SU-DHL-6 (cell line): ENCODE measurements at regions not wholly inside any gene's neighbourhood (a gene's known extent, or its start where the extent isn't known, plus 50 kb on each side); places are given as distances from the start of the nearest gene placed in this dataset.
A peak's percentile ranks its signal among the peaks of the same experiment; 100 is the strongest.
"Not testable (repeated sequence)": the region's sequence is repeated elsewhere in the genome, so short reads cannot be mapped to it uniquely, and the experiment has no call there.

Experiments
- H2AFZ ChIP-seq: fragments of 200-600 bp; sonication (generic); 2 replicates; pipeline ENCODE4 v1.6.1; 2014; ENCODE audit warnings: low read depth, mild to moderate bottlenecking, moderate library complexity, mixed read lengths, antibody characterized with exemption, low read length; ENCODE audit not compliant: severe bottlenecking
- H3F3A ChIP-seq: fragments of 200-600 bp; shearing (Covaris generic); 2 replicates; pipeline ENCODE4 v1.6.0; 2016; ENCODE audit warnings: antibody characterized with exemption, mild to moderate bottlenecking; ENCODE audit not compliant: insufficient read depth
- H3K27ac ChIP-seq: fragments of 200-600 bp; sonication (generic); 2 replicates; pipeline ENCODE4 v1.5.1; 2016; ENCODE audit warnings: low read depth, mild to moderate bottlenecking, low read length, moderate library complexity, mixed read lengths
- H3K27me3 ChIP-seq: fragments of 200-600 bp; sonication (generic), shearing (Covaris generic); 2 replicates; pipeline ENCODE4 v1.6.0; 2014; ENCODE audit warnings: mild to moderate bottlenecking, low read length
- H3K36me3 ChIP-seq: fragments of 200-600 bp; sonication (generic); 2 replicates; pipeline ENCODE4 v1.6.1; 2014; ENCODE audit warnings: mild to moderate bottlenecking, low read length, mixed read lengths
- H3K4me2 ChIP-seq: fragments of 300-600, 200-600 bp; shearing (Covaris generic), sonication (generic); 2 replicates; pipeline ENCODE4 v1.6.0; 2014; ENCODE audit warnings: low read length, low read depth, mild to moderate bottlenecking; ENCODE audit not compliant: poor library complexity, severe bottlenecking
- H3K4me3 ChIP-seq: fragments of 200-600 bp; sonication (generic); 2 replicates; pipeline ENCODE4 v1.5.1; 2014; ENCODE audit warnings: antibody characterized with exemption, low read length, mild to moderate bottlenecking, mixed read lengths; ENCODE audit not compliant: insufficient read depth, poor library complexity, severe bottlenecking
- H3K79me2 ChIP-seq: fragments of 200-600 bp; sonication (generic); 2 replicates; pipeline ENCODE4 v1.6.1; 2014; ENCODE audit warnings: mild to moderate bottlenecking, low read length, moderate library complexity; ENCODE audit not compliant: insufficient read depth
- H3K9ac ChIP-seq: fragments of 200-600 bp; sonication (generic); 2 replicates; pipeline ENCODE4 v1.7.0; 2014; ENCODE audit warnings: mild to moderate bottlenecking, low read length
- H3K9me2 ChIP-seq: fragments of 200-600 bp; sonication (generic); replicated peaks from 2 replicates; pipeline ENCODE4 v1.6.1; 2014; ENCODE audit warnings: low read length; ENCODE audit not compliant: insufficient read depth
- H3K9me3 ChIP-seq: fragments of 200-600 bp; sonication (generic); 2 replicates; pipeline ENCODE4 v1.6.1; 2014; ENCODE audit warnings: low read length, mixed read lengths; ENCODE audit not compliant: insufficient read depth
- H4K20me1 ChIP-seq: fragments of 200-600 bp; sonication (generic); 2 replicates; pipeline ENCODE4 v1.6.1; 2014; ENCODE audit warnings: low read depth, mild to moderate bottlenecking, antibody characterized with exemption, low read length, moderate library complexity, mixed read lengths
- EZH2phosphoT487 ChIP-seq: fragments of 200-600 bp; sonication (generic), shearing (Covaris generic); conservative IDR thresholded peaks from 2 replicates; pipeline ENCODE4 v1.6.1; 2018; ENCODE audit warnings: mild to moderate bottlenecking, antibody characterized with exemption, low read length, moderate library complexity, mixed read lengths
- TF ChIP-seq, protein P1 (sequence below): fragments of 200-600 bp; sonication (generic); IDR thresholded peaks from one replicate; pipeline ENCODE4 v1.5.1; 2017; ENCODE audit warnings: antibody characterized with exemption, mild to moderate bottlenecking, low read length, moderate library complexity; ENCODE audit not compliant: insufficient read depth, poor library complexity, severe bottlenecking

DNA sequence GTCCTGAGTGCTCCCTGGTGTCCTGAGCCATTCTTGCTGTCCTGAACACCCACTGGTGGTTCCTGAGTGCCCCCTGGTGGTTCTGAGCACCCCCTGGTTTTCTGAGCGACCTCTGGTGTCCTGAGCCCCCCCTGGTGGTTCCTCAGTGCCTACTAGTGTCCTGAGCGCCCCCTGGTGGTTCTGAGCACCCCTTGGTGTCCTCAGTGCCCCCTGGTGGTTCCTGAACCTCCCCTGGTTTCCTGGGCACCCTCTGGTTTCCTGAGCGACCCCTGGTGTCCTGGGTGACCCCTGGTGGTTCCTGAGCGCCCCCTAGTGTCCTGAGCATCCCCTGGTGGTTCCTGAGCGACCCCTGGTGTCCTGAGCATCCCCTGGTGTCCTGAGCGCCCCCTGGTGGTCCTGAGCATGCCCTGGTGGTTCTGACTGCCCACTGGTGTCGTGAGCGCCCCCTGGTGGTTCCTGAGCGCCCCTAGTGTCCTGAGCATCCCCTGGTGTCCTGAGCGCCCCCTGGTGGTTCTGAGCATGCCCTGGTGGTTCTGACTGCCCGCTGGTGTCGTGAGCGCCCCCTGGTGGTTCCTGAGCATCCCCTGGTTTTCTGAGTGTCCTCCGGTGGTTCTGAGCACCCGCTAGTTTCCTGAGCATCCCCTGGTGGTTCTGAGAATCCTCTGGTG lies 473.1 kb downstream of the TMEM121 start:
- no peaks in the 10 kb centered on the region for H3K36me3 ChIP-seq
- no peak overlapping the region for H3K4me2 ChIP-seq
- no peak overlapping the region for H3K4me3 ChIP-seq
- no peak overlapping the region for H2AFZ ChIP-seq
- no peaks in the 10 kb centered on the region for H3K9me3 ChIP-seq
- TF ChIP-seq EZH2phosphoT487, result no peak
- TF ChIP-seq, protein P1, sequence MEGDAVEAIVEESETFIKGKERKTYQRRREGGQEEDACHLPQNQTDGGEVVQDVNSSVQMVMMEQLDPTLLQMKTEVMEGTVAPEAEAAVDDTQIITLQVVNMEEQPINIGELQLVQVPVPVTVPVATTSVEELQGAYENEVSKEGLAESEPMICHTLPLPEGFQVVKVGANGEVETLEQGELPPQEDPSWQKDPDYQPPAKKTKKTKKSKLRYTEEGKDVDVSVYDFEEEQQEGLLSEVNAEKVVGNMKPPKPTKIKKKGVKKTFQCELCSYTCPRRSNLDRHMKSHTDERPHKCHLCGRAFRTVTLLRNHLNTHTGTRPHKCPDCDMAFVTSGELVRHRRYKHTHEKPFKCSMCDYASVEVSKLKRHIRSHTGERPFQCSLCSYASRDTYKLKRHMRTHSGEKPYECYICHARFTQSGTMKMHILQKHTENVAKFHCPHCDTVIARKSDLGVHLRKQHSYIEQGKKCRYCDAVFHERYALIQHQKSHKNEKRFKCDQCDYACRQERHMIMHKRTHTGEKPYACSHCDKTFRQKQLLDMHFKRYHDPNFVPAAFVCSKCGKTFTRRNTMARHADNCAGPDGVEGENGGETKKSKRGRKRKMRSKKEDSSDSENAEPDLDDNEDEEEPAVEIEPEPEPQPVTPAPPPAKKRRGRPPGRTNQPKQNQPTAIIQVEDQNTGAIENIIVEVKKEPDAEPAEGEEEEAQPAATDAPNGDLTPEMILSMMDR, result peak; percentile 88
- H3F3A ChIP-seq, result no peaks in the 10 kb centered on the region
- no peaks in the 10 kb centered on the region for H3K27me3 ChIP-seq
- no peaks in the 10 kb centered on the region for H3K79me2 ChIP-seq
- no peaks in the 10 kb centered on the region for H3K9me2 ChIP-seq
- no peaks in the 10 kb centered on the region for H4K20me1 ChIP-seq
- H3K27ac ChIP-seq, result no peak overlapping the region
- no peak overlapping the region for H3K9ac ChIP-seq

DNA sequence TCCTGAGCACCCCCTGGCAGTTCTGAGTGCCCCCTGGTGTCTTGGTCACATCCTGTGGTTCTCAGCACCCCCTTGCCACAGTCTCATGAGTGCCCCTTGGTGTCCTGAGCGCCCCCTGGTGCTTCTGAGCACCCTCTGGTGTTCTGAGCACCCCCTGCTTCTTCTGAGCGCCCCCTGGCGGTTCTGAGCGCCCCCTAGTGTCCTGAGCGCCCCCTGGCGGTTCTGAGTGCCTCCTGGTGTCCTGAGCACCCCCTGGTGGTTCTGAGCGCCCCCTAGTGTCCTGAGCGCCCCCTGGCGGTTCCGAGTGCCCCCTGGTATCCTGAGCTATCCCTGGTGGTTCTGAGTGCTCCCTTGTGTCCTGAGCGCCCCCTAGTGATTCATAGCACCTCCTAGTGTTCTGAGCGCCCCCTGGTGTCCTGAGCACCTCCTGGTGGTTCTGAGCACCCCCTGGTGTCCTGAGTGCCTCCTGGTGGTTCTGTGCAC lies 473.7 kb downstream of the TMEM121 start:
- H3K9me3 ChIP-seq, H4K20me1 ChIP-seq, H3K4me3 ChIP-seq: not testable (repeated sequence)

DNA sequence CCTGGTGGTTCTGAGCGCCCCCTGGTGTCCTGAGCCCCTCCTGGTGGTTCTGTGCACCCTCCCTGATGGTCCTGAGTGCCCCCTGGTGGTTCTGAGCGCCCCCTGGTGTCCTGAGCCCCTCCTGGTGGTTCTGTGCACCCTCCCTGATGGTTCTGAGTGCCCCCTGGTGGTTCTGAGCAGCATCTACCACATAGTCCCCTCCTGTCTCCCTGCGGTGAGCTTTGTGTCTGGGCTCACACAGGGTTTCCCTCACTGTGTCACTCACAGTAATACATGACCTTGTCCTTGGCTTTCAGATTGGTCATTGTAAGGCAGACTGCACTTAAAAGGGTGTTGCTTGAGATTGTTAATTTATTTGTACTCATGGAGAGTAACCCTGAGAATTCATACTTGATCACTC lies 474.9 kb downstream of the TMEM121 start:
- not testable (repeated sequence) for H2AFZ ChIP-seq, H3K36me3 ChIP-seq, H3K9me2 ChIP-seq, H3K9ac ChIP-seq, H3K27ac ChIP-seq, H3K9me3 ChIP-seq, H3K4me2 ChIP-seq, H3K4me3 ChIP-seq, H3K27me3 ChIP-seq, H3F3A ChIP-seq, H3K79me2 ChIP-seq, H4K20me1 ChIP-seq

More for the DNA sequence above, 473.7 kb downstream of the TMEM121 start:
- H3K79me2 ChIP-seq, H3K9ac ChIP-seq, H3K27ac ChIP-seq, H3K27me3 ChIP-seq, H3K36me3 ChIP-seq, H3F3A ChIP-seq, H2AFZ ChIP-seq, H3K9me2 ChIP-seq, H3K4me2 ChIP-seq: not testable (repeated sequence)

DNA sequence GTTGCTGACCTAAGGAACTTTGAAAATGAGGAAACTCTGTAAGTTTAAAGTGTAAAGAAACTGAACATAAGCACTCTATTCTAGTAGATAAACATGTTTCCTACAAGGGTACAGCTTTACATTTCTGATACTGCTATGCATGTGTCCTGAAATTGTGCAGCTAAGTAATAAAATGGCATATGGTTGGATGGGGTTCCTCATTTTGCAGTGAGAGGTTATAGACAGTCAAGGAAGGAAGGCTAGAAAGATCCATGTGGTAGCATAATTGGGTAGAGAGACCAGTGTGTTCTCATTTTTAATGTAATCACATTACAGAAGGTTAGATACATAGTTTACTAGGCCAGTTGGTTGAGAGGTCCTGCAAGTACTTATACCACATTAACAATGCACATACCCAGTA lies 477.0 kb downstream of the TMEM121 start:
- Histone ChIP-seq H3K27ac (no peak overlapping the region), H2AFZ (no peak overlapping the region), H3F3A (no peaks in the 10 kb centered on the region), H3K9me3 (no peaks in the 10 kb centered on the region), H3K79me2 (no peaks in the 10 kb centered on the region), H3K9me2 (no peaks in the 10 kb centered on the region), H3K4me2 (no peak overlapping the region), H3K27me3 (no peaks in the 10 kb centered on the region), H3K36me3 (no peaks in the 10 kb centered on the region), H4K20me1 (no peaks in the 10 kb centered on the region), H3K4me3 (no peak overlapping the region), H3K9ac (no peak overlapping the region)
- TF ChIP-seq EZH2phosphoT487, result no peak
- TF ChIP-seq, protein P1, result no peak

DNA sequence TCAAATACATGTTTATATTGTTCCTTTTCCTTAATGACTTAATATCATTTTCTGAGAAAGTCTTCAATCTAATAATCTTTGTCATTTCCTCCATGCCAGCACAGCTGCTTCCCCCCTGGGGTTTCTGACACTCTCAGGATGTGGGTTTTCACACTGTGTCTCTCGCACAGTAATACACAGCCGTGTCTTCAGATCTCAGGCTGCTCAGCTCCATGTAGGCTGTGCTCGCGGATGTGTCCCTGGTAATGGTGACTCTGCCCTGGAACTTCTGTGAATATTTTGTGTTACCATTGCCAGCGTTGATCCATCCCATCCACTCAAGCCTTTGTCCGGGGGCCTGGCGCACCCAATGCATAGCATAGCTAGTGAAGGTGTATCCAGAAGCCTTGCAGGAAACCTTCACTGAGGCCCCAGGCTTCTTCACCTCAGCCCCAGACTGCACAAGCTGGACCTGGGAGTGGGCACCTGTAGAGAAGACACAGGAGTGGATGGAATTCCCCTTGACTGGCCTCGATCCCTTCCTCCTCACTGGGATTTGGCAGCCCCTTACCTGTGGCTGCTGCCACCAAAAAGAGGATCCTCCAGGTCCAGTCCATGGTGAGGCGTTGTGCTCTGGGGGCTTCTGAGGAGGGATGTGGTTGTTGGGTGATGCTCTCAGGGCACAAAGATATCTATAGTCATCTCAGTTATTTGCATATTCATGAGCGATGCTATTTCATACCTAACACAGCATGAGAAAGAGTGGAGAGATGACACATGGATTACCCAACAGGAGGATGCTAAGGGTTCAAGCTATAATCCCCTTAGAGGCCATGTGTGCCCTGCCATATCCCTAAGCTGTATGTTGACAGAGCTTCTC lies 478.8 kb downstream of the TMEM121 start:
- H3K9me3 ChIP-seq, H3K9ac ChIP-seq, H3K4me3 ChIP-seq, H3K27me3 ChIP-seq, H4K20me1 ChIP-seq, H3K9me2 ChIP-seq, H2AFZ ChIP-seq, H3K79me2 ChIP-seq, H3F3A ChIP-seq, H3K4me2 ChIP-seq, H3K27ac ChIP-seq, H3K36me3 ChIP-seq: not testable (repeated sequence)
